Keratinocyte (primary cell): ENCODE measurements at regions not wholly inside any gene's neighbourhood (a gene's known extent, or its start where the extent isn't known, plus 50 kb on each side); places are given as distances from the start of the nearest gene placed in this dataset.

ENCODE experiments used
- EZH2 ChIP-seq: IDR thresholded peaks from one replicate; pipeline ENCODE4 v1.6.1; 2012; ENCODE audit warnings: inconsistent platforms, mild to moderate bottlenecking, low read length, moderate library complexity
- TF ChIP-seq, protein P1 (sequence below), 3 experiments: IDR thresholded peaks in 1 of 3; conservative IDR thresholded peaks in 1 of 3; optimal IDR thresholded peaks in 1 of 3; 2 replicates in 2 of 3; 3 replicates in 1 of 3; pipeline versions ENCODE3 to v1.5.1; 2011; ENCODE audit warnings: low read length in 3 of 3, mild to moderate bottlenecking in 3 of 3, moderate library complexity in 2 of 3, control low read depth in 1 of 3, inconsistent platforms in 1 of 3; ENCODE audit not compliant: insufficient read depth in 2 of 3; ENCODE audit errors: extremely low read depth in 1 of 3

DNA sequence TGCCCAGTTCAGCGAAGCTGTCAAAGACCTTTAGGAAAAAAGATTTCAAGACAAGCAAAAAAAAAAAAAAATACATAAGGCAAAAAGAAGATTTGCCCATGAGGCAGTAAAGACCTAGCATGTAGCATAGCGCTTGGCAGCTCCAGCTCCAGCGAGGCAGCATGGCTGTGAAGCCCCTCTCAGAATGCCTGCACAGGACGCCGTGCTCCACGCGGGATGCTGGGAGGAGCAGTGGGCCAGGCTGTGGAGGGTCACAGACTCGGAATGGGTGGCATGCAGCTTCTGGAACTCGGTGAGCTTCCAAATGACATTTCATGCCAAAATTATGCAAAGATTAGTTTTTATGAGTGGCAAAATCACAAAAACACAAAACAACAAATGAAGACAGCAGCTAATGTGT lies 267.3 kb downstream of the ZNF516 start:
- TF ChIP-seq, protein P1, sequence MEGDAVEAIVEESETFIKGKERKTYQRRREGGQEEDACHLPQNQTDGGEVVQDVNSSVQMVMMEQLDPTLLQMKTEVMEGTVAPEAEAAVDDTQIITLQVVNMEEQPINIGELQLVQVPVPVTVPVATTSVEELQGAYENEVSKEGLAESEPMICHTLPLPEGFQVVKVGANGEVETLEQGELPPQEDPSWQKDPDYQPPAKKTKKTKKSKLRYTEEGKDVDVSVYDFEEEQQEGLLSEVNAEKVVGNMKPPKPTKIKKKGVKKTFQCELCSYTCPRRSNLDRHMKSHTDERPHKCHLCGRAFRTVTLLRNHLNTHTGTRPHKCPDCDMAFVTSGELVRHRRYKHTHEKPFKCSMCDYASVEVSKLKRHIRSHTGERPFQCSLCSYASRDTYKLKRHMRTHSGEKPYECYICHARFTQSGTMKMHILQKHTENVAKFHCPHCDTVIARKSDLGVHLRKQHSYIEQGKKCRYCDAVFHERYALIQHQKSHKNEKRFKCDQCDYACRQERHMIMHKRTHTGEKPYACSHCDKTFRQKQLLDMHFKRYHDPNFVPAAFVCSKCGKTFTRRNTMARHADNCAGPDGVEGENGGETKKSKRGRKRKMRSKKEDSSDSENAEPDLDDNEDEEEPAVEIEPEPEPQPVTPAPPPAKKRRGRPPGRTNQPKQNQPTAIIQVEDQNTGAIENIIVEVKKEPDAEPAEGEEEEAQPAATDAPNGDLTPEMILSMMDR (optimal IDR thresholded peaks at IDR 0.05 in 1 of 3, IDR thresholded peaks at IDR 0.05 in 1 of 3, conservative IDR thresholded peaks at IDR 0.05 in 1 of 3; ENCODE audit: extremely low read depth in 1 of 3, insufficient read depth in 2 of 3, low read length in 3 of 3), result no peak
- no peak for TF ChIP-seq EZH2
